ENCODE measurements at regions not wholly inside any gene's neighbourhood (a gene's known extent, or its start where the extent isn't known, plus 50 kb on each side); places are given as distances from the start of the nearest gene placed in this dataset.
"Not testable (repeated sequence)": the region's sequence is repeated elsewhere in the genome, so short reads cannot be mapped to it uniquely, and the experiment has no call there.

DNA sequence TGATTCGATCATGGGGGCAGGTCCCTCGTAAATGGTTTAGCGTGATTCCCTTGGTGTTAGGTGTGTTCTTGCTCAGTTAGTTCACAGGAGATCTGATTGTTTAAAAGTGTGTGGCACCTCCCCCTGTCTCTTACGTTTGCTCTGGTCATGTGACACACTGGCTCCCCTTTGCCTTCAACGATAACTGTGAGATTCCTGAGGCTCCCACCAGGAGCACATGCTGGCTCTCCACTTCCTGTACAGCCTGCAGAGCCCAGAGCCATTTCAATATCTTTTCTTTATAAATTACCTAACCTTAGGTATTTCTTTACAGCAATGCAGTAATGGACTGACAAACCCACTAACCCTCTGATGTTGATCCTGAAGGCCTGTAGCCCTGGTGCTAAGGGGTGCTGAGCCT, 141.9 kb downstream of the FCRL5 start:
- FAIRE-seq (no peak), DNase-seq (ENCODE audit: low spot score) (no peak)

DNA sequence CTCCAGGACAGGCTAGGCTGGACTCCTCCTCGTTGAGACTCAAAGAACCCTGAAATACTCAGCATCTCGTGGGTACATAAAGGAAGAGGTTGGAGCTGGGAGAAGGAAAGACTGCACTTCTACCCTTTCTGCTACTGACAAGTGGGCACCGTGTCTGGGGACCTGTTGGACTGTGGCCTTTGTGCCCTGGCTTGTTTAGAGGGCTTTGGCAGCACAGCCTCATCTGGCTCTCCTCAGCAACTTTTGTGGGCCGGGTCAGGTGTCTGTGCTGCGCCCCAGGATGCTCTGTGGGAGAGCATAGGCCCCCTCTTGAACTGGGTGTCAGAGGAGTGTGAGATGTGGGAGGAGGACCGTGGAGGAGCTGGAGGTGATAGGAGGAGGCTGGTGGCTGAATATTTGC, 142.4 kb downstream of the FCRL5 start:
- no peak for DNase-seq (ENCODE audit: low spot score)
- FAIRE-seq: no peak

DNA sequence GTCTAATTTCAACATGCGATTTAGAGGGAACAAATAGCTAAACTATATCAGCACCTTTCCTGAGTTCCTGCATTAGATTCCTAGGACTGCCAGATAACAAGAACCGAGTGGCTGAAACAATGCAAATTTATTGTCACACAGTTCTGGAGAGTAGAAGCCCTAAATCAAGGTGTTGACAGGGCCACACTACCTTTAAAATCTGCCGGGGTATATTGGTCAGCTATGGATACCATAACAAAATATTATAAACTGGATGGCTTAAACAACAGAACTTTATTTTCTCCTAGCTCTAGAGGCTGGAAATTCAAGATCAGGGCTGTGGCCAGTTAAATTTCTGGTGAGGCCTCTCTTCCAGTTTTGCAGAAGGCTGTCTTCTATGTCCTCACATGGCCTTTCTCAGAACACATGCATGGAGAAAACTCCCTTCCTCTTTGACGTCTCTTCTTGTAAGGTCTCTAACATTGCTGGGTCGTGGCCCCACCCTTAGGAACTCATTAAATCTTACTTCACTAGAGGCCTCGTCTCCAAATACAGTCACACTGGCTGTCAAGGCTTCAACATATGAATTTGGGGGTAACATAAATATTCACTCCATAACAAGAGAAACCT, 144.3 kb downstream of the FCRL5 start:
- FAIRE-seq (no peak), DNase-seq (ENCODE audit: low spot score) (no peak)

DNA sequence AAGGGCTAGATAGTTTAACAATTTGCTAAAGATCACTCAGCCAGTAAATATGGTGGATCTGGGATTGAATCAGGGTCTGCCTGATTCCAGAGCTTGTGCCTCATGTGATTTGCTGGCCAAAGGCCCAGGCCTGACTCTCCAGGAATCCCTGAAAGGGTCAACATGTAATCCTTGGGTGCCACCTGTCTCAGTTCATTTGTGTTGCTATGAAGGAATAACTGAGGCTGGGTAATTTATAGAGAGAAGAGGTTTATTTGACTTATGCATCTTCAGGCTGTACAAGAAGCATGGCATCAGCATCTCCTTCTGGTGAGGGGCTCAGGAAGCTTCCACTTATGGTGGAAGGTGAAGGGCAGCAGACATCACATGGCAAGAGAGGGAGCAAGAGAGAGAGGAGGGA, 144.9 kb downstream of the FCRL5 start:
- FAIRE-seq (no peak), DNase-seq (ENCODE audit: low spot score) (no peak)

GRCh38 chr1:157405662-157406061, 146.7 kb downstream of the FCRL5 start:
- DNase-seq (ENCODE audit: low spot score) (no peak), FAIRE-seq (no peak)

DNA sequence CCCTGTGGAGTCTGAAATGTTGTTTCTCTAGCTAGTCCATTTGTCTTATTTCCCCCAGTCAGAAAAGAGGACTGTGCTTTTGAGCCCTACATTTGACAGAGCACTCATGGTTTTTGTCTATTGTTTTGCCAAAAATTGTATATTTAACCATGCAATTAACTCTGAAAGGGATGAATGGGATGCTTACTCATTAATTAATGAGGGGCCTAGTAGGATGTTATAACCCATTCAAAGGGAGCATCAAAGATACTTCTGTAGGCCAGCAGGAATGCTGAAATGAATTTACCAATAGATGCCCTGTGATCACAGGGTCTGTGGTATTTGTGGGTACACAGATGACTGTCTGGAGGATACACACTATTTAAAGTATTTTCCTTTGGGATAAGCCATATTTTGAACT, 147.7 kb downstream of the FCRL5 start:
- FAIRE-seq: no peak
- DNase-seq (ENCODE audit: low spot score): no peak

- FAIRE-seq: no peak
Measured at GRCh38 chr1:157404063-157404501, 148.2 kb downstream of the FCRL5 start.

GRCh38 chr1:157403608-157404007, 148.7 kb downstream of the FCRL5 start:
- no peak for DNase-seq (ENCODE audit: low spot score)
- FAIRE-seq: no peak

More at GRCh38 chr1:157404063-157404501, 148.2 kb downstream of the FCRL5 start:
- no peak for DNase-seq (ENCODE audit: low spot score)

- DNase-seq (ENCODE audit: low spot score): no peak
Measured at GRCh38 chr1:157403203-157403602, 149.1 kb downstream of the FCRL5 start.

DNA sequence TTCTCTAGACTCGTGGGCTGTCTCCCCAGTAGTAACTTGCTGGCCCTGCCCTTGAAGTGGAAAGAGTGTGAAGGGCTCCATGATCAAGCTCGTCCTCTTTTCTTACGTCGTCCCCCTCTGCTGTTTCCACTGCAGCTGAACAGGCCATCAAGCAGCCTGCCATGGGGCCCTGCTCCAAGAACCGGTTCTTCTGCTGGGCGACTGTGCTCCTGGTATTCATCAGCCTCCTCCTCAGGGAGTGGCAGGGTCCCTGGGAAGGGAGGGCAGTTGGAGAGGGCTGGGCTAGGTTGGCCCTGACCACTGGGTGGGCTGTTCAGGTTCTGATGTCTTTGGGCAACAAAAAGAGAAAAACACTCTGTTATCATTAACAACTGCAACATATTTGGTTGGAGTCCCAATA, 151.5 kb downstream of the FCRL5 start:
- no peak for FAIRE-seq
- no peak for DNase-seq (ENCODE audit: low spot score)

More at GRCh38 chr1:157403203-157403602, 149.1 kb downstream of the FCRL5 start:
- no peak for FAIRE-seq

- FAIRE-seq (no peak), DNase-seq (ENCODE audit: low spot score) (no peak)
Measured at GRCh38 chr1:157399984-157400382, 152.3 kb downstream of the FCRL5 start.

GRCh38 chr1:157399343-157399983, 152.9 kb downstream of the FCRL5 start:
- FAIRE-seq (no peak), DNase-seq (ENCODE audit: low spot score) (no peak)

DNA sequence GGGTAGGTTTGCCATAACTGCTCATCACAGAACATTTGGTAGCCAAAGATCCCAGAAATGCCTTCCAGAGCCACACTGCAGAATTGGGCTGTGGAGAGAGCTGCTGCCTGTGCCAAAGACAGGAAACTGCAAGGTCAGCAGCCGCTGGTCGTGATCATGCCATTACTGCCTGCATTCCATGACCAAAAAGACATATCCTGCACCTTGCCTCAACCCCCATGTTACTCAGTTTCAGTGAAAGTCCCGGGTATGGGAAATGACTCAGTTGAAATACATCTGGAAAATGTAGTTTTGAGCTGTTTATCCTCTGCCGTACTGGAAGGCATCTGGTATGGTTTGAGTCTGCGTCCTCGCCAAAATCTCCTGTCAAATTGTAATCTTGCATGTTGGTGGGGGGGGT, 161.7 kb downstream of the FCRL5 start:
- DNase-seq (ENCODE audit: low spot score): peak; percentile 75
- peak; percentile 24 for FAIRE-seq

DNA sequence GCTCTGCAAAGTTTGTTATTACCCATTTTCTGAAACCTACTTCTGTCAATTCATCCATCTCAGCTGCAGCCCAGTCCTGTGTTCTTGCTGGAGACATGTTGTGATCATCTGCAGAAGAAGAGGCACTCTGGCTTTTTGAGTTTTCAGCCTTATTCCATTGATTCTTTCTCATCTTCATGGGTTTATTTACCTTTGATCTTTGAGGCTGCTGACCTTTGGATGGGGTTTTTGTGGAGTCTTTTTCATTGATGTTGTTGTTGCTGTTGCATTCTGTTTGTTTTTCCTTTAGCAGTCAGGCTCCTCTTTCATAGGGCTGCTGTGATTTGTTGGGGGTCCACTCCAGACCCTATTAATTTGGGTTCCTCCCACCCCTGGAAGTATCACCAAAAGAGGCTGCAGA, 164.3 kb downstream of the FCRL5 start:
- DNase-seq (ENCODE audit: low spot score): no peak
- FAIRE-seq: no peak

- DNase-seq (ENCODE audit: low spot score) (no peak), FAIRE-seq (no peak)
Measured at GRCh38 chr1:157384258-157384657, 168.1 kb downstream of the FCRL5 start.

DNA sequence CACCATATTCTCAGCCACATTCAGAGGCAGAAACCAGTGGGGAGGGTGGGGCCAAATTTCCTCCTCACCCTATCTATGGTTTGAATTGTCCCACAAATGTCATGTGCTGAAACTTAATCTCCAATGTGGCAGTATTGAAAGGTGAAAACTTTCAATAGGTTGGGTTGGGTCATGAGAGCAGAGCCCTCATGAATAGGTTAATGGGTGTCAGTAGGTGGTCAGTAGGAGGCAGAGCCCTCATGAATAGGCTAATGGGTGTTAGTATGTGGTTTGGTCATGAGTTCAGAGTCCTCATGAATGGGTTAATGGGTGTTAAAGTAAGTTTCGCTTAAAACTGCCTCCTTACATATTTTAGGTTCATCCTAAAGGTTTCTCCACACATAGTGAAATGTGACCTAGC, 170.0 kb downstream of the FCRL5 start:
- DNase-seq (ENCODE audit: low spot score) (no peak), FAIRE-seq (no peak)

DNA sequence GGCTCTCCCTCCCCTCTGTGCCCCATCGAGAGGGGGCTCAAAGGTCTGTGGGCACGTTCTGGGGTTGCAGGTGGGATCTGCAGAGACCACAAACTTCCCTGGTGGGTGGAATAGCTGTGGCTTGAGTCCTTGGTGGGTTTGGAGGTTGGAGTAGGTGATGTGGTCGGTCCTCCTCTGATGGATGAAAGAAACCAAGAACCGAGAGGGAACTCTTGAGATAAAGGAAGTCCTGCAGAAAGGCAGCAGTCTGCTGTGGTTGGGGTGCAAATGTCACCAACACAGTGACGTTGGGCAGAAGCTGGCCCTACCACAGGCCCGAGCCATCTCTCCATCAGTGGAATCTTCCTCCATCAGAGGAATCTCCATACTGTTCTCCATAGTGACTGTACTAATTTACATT, 171.8 kb downstream of the FCRL5 start:
- no peak for DNase-seq (ENCODE audit: low spot score)
- FAIRE-seq: no peak

- FAIRE-seq: not testable (repeated sequence)
- peak; percentile 34 for DNase-seq (ENCODE audit: low spot score)
Measured at GRCh38 chr1:157377280-157377713, 175.0 kb downstream of the FCRL5 start.

GRCh38 chr1:157376681-157377080, 175.6 kb downstream of the FCRL5 start:
- no peak for FAIRE-seq
- peak; percentile 34 for DNase-seq (ENCODE audit: low spot score)

DNA sequence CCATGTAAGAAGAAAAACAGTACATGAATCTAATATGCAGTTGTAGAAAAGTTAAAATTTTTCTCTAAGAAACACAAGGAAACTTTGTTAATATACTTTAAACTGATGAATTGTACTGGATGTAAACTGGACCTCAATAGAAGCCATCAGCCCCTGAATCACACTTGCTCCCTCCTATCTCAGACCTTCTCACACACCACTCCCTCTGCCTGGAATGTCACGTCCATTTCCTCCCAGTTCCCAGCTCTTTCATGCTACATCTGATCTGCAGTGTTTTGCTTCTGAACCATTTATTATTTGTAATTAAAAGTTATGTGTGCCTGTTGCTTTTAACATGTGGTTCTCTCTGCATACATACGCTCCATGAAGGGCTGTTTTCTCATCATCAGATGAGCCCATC, 180.0 kb downstream of the FCRL5 start:
- not testable (repeated sequence) for DNase-seq (ENCODE audit: low spot score)

GRCh38 chr1:157371826-157372225, 180.5 kb downstream of the FCRL5 start:
- DNase-seq (ENCODE audit: low spot score) (no peak), FAIRE-seq (no peak)

More for the DNA sequence above, 180.0 kb downstream of the FCRL5 start:
- FAIRE-seq: not testable (repeated sequence)

- DNase-seq (ENCODE audit: low spot score): no peak
- no peak for FAIRE-seq
Measured at GRCh38 chr1:157371221-157371620, 181.1 kb downstream of the FCRL5 start.

GRCh38 chr1:157370698-157371097, 181.6 kb downstream of the FCRL5 start:
- DNase-seq (ENCODE audit: low spot score) (no peak), FAIRE-seq (no peak)

Data from RCC 7860 (cell line).